ENCODE measurements at regions not wholly inside any gene's neighbourhood (a gene's known extent, or its start where the extent isn't known, plus 50 kb on each side); places are given as distances from the start of the nearest gene placed in this dataset.

GRCh38 chr18:1273469-1273868 lies 368.8 kb downstream of the ADCYAP1 start:
- Mint-ChIP-seq H3K9me3 (ENCODE audit: low read depth) (no peaks in the 10 kb centered on the region), H3K4me1 (ENCODE audit: low read depth) (no peaks in the 10 kb centered on the region), H3K36me3 (ENCODE audit: low read depth) (no peaks in the 10 kb centered on the region), H3K27me3 (ENCODE audit: low read depth) (peaks cover 3% of the 10 kb centered on the region), H3K27ac (ENCODE audit: unreplicated experiment) (no peak overlapping the region), H3K4me3 (ENCODE audit: unreplicated experiment) (no peak overlapping the region)
- TF ChIP-seq CTCF (IDR thresholded peaks at IDR 0.05), result no peak
- no peak for DNase-seq (ENCODE audit: low spot score)

- H3K27me3 Mint-ChIP-seq (ENCODE audit: low read depth), result no peaks in the 10 kb centered on the region
- no peak for TF ChIP-seq CTCF (IDR thresholded peaks at IDR 0.05)
- no peak overlapping the region for H3K27ac Mint-ChIP-seq (ENCODE audit: unreplicated experiment)
Measured at GRCh38 chr18:1292167-1292566, 387.5 kb downstream of the ADCYAP1 start.

GRCh38 chr18:1294229-1294628 lies 389.6 kb downstream of the ADCYAP1 start:
- H3K36me3 Mint-ChIP-seq (ENCODE audit: low read depth), result no peaks in the 10 kb centered on the region
- peaks cover 9% of the 10 kb centered on the region for H3K9me3 Mint-ChIP-seq (ENCODE audit: low read depth)
- H3K4me1 Mint-ChIP-seq (ENCODE audit: low read depth), result no peaks in the 10 kb centered on the region
- DNase-seq (ENCODE audit: low spot score), result no peak
- H3K27ac Mint-ChIP-seq (ENCODE audit: unreplicated experiment), result no peak overlapping the region
- no peak for TF ChIP-seq CTCF (IDR thresholded peaks at IDR 0.05)
- H3K27me3 Mint-ChIP-seq (ENCODE audit: low read depth), result no peaks in the 10 kb centered on the region
- H3K4me3 Mint-ChIP-seq (ENCODE audit: unreplicated experiment), result no peak overlapping the region

More at GRCh38 chr18:1292167-1292566, 387.5 kb downstream of the ADCYAP1 start:
- no peak overlapping the region for H3K4me3 Mint-ChIP-seq (ENCODE audit: unreplicated experiment)
- H3K9me3 Mint-ChIP-seq (ENCODE audit: low read depth), result peaks cover 5% of the 10 kb centered on the region
- H3K36me3 Mint-ChIP-seq (ENCODE audit: low read depth), result no peaks in the 10 kb centered on the region
- no peaks in the 10 kb centered on the region for H3K4me1 Mint-ChIP-seq (ENCODE audit: low read depth)
- DNase-seq (ENCODE audit: low spot score), result no peak

GRCh38 chr18:1296237-1296636 lies 391.6 kb downstream of the ADCYAP1 start:
- H3K27me3 Mint-ChIP-seq (ENCODE audit: low read depth), result no peaks in the 10 kb centered on the region
- peaks cover 8% of the 10 kb centered on the region for H3K9me3 Mint-ChIP-seq (ENCODE audit: low read depth)
- H3K4me1 Mint-ChIP-seq (ENCODE audit: low read depth), result no peaks in the 10 kb centered on the region
- DNase-seq (ENCODE audit: low spot score), result no peak
- H3K4me3 Mint-ChIP-seq (ENCODE audit: unreplicated experiment), result no peak overlapping the region
- no peak overlapping the region for H3K27ac Mint-ChIP-seq (ENCODE audit: unreplicated experiment)
- no peak for TF ChIP-seq CTCF (IDR thresholded peaks at IDR 0.05)
- H3K36me3 Mint-ChIP-seq (ENCODE audit: low read depth), result no peaks in the 10 kb centered on the region

GRCh38 chr18:1302861-1303260 lies 398.2 kb downstream of the ADCYAP1 start:
- Mint-ChIP-seq H3K36me3 (ENCODE audit: low read depth) (no peaks in the 10 kb centered on the region), H3K9me3 (ENCODE audit: low read depth) (peaks cover 4% of the 10 kb centered on the region), H3K27me3 (ENCODE audit: low read depth) (no peaks in the 10 kb centered on the region), H3K27ac (ENCODE audit: unreplicated experiment) (no peak overlapping the region), H3K4me3 (ENCODE audit: unreplicated experiment) (no peak overlapping the region), H3K4me1 (ENCODE audit: low read depth) (no peaks in the 10 kb centered on the region)
- no peak for DNase-seq (ENCODE audit: low spot score)
- TF ChIP-seq CTCF (IDR thresholded peaks at IDR 0.05), result no peak
